ENCODE measurements at regions not wholly inside any gene's neighbourhood (a gene's known extent, or its start where the extent isn't known, plus 50 kb on each side); places are given as distances from the start of the nearest gene placed in this dataset.

DNA sequence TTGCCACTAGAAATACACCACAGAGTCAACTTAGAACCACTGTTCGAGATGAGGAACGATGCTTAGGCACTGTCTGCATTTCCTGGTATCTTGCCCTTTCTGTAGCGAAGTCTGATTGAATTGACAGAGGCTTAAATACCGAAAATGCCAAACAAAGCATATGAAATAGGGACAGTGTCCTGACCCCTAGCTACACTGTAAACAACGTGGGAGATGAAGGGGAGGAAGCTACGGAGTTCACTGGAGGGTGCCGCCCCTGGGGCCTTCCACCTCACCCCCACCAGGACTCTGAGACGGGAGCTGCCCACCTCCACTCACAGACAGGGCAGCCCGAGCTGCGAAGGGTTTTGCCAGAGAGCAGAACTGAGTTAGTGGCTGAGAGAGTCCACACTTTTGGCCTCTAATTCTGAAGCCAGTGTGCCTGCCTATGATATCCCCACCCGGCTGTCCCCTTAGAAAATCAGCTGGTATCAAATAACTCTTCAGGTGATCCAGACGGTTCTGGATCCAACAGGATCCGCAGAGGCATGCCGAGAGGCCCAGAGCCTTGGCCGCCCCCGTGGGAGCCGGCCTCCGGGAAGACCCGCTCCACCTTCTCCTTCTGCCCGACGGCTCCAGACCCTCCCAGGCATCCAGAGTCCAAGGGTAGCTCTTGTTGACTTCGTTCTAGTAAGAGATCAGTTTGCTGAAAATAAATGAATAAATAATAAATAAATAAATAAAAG lies 230.7 kb upstream of the DIO3 start:
- TF ChIP-seq POLR2A (IDR thresholded peaks at IDR 0.05; ENCODE audit: low read length) (no peak), GATA1 (IDR thresholded peaks at IDR 0.05; ENCODE audit: low read depth, low read length) (no peak)
